ENCODE measurements at regions not wholly inside any gene's neighbourhood (a gene's known extent, or its start where the extent isn't known, plus 50 kb on each side); places are given as distances from the start of the nearest gene placed in this dataset.

DNA sequence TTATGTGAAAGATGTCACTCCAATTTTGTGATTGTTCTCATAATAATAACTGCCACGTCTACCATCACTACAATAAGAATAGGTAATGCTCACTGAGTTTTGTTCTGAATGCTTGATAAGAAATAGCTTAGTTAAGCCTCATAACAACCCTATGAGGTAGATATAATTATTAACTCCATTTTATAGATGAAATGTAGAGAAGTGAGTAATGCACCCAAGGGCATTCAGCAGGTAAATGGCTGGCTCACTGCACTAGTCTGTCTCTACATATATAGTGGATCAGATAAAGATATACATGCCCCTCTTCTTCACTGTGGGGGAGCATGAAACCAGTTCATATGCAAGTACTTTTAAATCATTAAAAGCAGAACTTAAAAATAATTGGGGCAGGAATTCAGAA is 65.8 kb upstream of the SLC4A4 start:
- no peak overlapping the region for H3K27ac ChIP-seq
- DNase-seq, result no peak
- TF ChIP-seq CTCF (IDR thresholded peaks at IDR 0.05) (no peak), POLR2A (IDR thresholded peaks at IDR 0.05) (no peak)
- intact Hi-C loops (cut with DNase I; ENCODE audit: low total_unique reads), result no loop called here
- no peak overlapping the region for H3K4me3 ChIP-seq
- no peaks in the 10 kb centered on the region for H3K27me3 ChIP-seq
- no peaks in the 10 kb centered on the region for H3K36me3 ChIP-seq
- no peaks in the 10 kb centered on the region for H3K4me1 ChIP-seq
- no peaks in the 10 kb centered on the region for H3K9me3 ChIP-seq

DNA sequence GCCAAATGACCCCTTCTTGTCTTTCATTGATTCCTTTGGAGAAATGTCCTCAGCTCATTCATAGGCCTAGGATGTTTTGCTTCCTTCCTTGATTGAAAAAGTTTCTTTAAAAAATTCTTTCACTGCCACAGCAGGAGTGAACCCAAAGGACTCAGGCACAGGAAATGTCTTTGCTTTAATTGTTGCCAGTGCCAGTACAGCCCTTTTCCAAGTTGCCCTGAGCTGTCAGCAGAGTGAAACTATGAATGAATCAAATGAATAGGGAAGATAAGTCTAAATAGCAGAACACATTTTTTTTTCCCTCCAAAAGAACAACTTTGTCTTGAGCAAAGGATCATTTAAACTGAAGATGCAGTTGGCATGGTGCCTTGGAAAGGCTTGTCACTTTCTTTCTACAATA is 63.8 kb upstream of the SLC4A4 start:
- H3K4me3 ChIP-seq, result no peak overlapping the region
- TF ChIP-seq CTCF (IDR thresholded peaks at IDR 0.05), result no peak
- TF ChIP-seq POLR2A (IDR thresholded peaks at IDR 0.05), result no peak
- intact Hi-C loops (cut with DNase I; ENCODE audit: low total_unique reads), result no loop called here
- no peaks in the 10 kb centered on the region for H3K9me3 ChIP-seq
- H3K27me3 ChIP-seq, result no peaks in the 10 kb centered on the region
- H3K27ac ChIP-seq, result no peak overlapping the region
- DNase-seq, result no peak
- no peaks in the 10 kb centered on the region for H3K4me1 ChIP-seq
- no peaks in the 10 kb centered on the region for H3K36me3 ChIP-seq

DNA sequence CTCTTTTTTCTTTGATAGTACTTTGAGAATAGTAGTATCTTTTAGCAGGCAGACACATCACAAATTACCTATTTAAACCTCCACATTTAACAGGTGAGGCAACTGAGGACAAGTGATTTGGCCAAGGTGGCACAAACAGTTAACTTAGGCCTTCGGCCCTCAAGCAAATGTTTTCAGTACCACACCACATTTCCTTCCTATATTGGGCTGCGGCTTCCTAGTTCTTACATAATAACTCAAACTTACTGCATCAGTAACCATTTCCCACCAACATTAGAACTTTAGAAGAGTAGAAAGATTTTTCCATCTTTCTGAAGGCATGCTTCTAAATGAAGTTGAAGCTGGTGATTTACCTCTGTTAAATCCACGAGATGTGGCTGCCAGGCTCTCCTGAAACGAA is 63.2 kb upstream of the SLC4A4 start:
- Histone ChIP-seq H3K9me3 (no peaks in the 10 kb centered on the region), H3K27me3 (no peaks in the 10 kb centered on the region), H3K4me3 (no peak overlapping the region), H3K4me1 (no peaks in the 10 kb centered on the region), H3K27ac (no peak overlapping the region), H3K36me3 (no peaks in the 10 kb centered on the region)
- TF ChIP-seq POLR2A (IDR thresholded peaks at IDR 0.05) (no peak), CTCF (IDR thresholded peaks at IDR 0.05) (no peak)
- intact Hi-C loops (cut with DNase I; ENCODE audit: low total_unique reads), result no loop called here
- no peak for DNase-seq

- intact Hi-C loops (cut with DNase I; ENCODE audit: low total_unique reads), result no loop called here
- Histone ChIP-seq H3K36me3 (no peaks in the 10 kb centered on the region), H3K4me1 (no peaks in the 10 kb centered on the region), H3K4me3 (no peak overlapping the region), H3K27ac (no peak overlapping the region), H3K27me3 (no peaks in the 10 kb centered on the region), H3K9me3 (no peaks in the 10 kb centered on the region)
- no peak for DNase-seq
- TF ChIP-seq POLR2A (IDR thresholded peaks at IDR 0.05) (no peak), CTCF (IDR thresholded peaks at IDR 0.05) (no peak)
Measured at GRCh38 chr4:71277353-71277752, 61.5 kb upstream of the SLC4A4 start.

- DNase-seq, result no peak
- intact Hi-C loops (cut with DNase I; ENCODE audit: low total_unique reads), result no loop called here
- H3K4me1 ChIP-seq, result no peaks in the 10 kb centered on the region
- no peak overlapping the region for H3K27ac ChIP-seq
- H3K4me3 ChIP-seq, result no peak overlapping the region
- TF ChIP-seq CTCF (IDR thresholded peaks at IDR 0.05), result no peak
- no peaks in the 10 kb centered on the region for H3K9me3 ChIP-seq
- no peaks in the 10 kb centered on the region for H3K36me3 ChIP-seq
- H3K27me3 ChIP-seq, result no peaks in the 10 kb centered on the region
Measured at GRCh38 chr4:71283642-71284257, 55.1 kb upstream of the SLC4A4 start.
